ENCODE measurements at regions not wholly inside any gene's neighbourhood (a gene's known extent, or its start where the extent isn't known, plus 50 kb on each side); places are given as distances from the start of the nearest gene placed in this dataset.
"Not testable (repeated sequence)": the region's sequence is repeated elsewhere in the genome, so short reads cannot be mapped to it uniquely, and the experiment has no call there.

- DNase-seq (ENCODE audit: low read depth in 2 of 2): no peak
Measured at GRCh38 chr2:156005999-156006712, 326.4 kb downstream of the NR4A2 start.

DNA sequence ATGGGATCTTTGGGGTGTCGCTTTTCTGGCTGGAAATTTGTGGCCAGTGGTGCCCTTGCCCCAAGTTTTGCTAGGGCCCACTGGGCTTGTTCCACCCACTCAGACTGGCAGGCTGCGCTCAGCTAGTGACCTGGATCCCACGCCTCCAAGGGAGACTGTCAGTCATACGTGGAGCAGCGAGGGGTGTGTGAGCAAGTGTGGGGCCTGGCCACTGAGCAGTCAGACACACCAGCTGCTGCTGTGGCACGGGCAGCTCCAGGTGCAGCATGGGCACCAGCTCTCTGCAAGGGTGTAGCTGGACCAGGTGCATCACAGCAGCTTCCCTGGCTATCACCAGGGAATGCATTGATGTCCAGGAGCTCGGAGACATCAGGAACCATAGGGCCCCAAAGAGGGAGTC is 327.0 kb downstream of the NR4A2 start:
- DNase-seq (ENCODE audit: low read depth in 2 of 2): no peak

DNA sequence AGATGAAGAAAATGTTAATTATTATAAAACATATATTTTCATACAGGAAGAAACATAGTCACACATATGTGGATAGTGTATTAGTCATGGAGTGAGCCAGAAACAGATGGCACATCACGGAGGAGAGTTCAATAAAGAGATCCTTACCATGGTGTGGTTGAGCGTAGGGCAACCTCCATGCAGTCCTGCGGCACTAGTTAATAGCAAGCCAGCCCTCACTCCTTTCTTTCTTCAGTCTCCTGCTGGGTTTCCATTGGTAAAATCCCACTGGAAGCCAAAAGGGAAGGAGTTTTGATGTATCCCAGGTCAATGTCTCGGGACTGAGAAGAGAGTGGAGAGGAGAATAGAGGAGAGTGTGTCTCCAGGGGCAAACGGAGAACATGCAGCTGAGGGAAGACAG is 328.1 kb downstream of the NR4A2 start:
- no peak for DNase-seq (ENCODE audit: low read depth in 2 of 2)

DNA sequence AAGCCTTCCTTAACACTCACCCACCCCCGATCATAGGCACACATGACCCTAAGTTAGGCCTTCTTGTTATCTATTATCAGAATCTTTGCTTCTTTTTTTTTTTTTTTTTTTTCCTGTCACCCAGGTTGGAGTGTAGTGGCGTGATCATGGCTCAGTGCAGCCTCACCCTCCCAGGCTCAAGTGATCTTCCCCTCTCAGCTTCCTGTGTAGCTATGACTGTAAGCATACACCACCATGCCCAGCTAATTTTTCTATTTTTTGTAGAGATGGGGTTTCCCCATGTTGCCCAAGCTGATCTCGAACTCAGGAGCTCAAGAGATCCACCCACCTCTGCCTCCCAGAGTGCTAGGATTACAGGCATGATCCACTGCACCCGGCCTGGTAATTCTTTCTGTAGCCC is 328.7 kb downstream of the NR4A2 start:
- DNase-seq (ENCODE audit: low read depth in 2 of 2): no peak

DNA sequence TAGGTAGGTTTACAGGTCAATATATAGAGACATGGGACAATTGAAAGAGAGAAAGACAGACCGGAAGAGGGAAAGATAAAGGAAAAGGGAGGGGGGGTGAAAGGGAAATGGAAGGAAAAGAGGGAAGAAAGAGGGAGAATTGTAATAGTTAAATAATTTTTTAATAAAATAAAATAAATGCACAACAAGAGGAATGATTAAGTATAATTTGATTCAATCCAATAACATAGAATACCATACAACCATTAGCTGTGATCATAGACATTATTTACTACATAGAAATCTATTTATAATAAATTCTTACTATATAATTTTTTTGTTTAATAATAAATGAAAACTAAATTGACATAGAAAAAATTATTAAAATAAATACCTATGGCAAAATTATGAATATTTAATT is 330.7 kb downstream of the NR4A2 start:
- no peak for DNase-seq (ENCODE audit: low read depth in 2 of 2)

DNA sequence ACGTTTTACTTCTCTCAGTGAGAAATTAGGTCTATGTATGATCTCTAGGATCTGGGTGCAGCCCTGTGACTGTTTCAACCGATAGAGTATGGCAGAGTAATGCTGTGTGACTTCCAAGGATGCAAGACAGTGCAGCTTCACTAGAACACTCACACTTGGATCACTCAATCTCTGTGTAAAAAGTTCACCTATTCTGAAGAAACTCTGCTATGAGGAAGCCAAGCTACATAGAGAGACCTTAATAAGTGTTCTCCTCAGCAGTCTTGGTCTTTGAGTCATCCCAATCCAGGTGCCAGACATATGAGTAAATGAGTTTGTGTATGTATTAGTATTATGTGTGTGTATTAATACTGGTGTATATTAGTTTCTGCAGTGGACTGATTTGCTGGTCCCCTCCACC is 335.0 kb downstream of the NR4A2 start:
- no peak for DNase-seq (ENCODE audit: low read depth in 2 of 2)

DNA sequence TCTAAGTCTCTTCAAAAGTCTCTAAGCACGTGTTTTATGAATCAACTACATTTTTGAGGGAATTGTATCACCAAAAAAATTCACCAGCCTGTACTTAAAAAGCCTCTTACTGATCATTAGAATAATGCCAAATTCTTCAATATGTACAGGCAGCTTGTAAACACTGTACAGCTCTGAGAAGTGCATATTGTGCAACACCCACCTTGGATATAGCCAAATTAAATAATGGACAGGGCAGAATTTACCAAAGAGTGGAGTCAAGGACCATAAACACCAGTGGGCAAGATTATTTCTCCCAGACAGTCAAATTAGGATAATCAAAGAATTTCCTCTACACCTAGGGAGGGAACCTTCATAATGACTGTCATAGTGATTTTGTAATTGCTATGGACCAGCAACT is 338.2 kb downstream of the NR4A2 start:
- DNase-seq (ENCODE audit: low read depth in 2 of 2): no peak

- DNase-seq (ENCODE audit: low read depth in 2 of 2): no peak
Measured at GRCh38 chr2:155983845-155984244, 348.7 kb downstream of the NR4A2 start.

GRCh38 chr2:155982135-155982534 is 350.4 kb downstream of the NR4A2 start:
- DNase-seq (ENCODE audit: low read depth in 2 of 2): no peak

DNA sequence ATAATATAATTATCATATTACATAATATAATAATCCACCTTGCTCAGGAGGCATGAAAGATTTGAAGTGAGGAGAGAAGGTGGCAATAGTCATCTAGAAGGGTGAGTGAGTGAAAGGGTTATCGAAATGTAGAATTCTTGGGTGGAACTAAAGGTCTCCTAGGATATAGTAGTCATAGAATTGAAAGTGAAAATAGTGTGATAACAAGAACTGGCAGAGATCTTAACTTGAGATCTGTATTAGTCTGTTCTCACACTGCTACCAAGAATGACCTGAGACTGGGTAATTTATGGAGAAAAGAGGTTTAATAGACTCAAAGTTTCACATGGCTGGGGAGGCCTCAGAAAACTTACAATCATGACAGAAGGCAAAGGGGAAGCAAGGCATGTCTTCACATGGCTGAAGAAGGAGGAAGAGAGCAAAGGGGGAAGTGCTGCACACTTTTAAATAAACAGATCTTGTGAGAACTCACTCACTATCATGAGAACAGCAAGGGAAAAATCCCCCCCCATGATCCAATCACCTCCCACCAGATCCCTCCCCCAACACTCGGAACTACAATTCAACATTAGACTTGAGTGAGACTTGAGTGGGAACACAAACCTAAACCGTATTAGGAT is 351.5 kb downstream of the NR4A2 start:
- no peak for DNase-seq (ENCODE audit: low read depth in 2 of 2)

DNA sequence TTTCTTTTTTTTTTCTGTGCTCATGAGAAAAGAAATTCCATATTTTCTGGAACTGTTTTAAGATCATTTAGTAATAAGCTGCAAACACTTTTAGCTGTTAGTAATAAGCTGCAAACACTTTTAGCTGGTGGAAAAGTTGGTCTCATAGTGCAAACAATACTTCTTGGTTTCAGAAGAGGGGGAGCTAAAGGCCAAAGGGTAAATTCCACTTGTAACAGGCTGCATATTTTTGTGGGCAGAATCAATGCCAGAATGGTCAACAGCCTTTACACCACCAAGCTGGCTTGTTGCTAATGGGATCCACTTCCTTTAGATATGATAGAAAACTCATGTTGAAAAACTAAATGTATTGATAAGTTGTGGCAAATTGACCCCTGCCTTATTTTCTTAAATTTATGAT is 356.8 kb downstream of the NR4A2 start:
- DNase-seq (ENCODE audit: low read depth in 2 of 2): no peak

DNA sequence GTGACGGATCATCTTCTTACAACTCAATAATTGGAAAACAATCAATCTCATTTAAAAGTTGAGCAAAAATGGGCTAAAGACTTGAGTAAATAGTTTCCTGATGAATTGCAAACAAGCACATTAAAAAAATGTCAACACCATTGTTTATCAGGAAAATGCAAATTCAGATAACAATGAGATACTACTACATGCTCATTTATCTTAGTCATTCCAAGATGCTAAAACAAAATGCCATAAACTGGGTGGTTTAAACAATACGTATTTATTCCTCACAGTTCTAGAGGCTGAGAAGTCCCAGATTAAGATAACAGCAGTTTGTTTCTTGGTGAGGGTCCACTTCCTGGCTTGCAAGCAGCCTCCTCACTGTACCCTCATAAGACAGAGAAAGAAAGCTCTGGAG is 359.6 kb downstream of the NR4A2 start:
- DNase-seq (ENCODE audit: low read depth in 2 of 2): no peak

DNA sequence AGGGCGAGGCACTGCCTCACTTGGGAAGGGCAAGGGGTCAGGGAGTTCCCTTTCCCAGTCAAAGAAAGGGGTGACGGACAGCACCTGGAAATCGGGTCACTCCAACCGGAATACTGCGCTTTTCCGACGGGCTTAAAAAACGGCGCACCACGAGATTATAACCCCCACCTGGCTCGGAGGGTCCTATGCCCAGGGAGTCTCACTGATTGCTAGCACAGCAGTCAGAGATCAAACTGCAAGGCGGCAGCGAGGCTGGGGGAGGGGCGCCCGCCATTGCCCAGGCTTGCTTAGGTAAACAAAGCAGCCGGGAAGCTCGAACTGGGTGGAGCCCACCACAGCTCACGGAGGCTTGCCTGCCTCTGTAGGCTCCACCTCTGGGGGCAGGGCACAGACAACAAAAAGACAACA is 366.5 kb downstream of the NR4A2 start:
- not testable (repeated sequence) for DNase-seq (ENCODE audit: low read depth in 2 of 2)

DNA sequence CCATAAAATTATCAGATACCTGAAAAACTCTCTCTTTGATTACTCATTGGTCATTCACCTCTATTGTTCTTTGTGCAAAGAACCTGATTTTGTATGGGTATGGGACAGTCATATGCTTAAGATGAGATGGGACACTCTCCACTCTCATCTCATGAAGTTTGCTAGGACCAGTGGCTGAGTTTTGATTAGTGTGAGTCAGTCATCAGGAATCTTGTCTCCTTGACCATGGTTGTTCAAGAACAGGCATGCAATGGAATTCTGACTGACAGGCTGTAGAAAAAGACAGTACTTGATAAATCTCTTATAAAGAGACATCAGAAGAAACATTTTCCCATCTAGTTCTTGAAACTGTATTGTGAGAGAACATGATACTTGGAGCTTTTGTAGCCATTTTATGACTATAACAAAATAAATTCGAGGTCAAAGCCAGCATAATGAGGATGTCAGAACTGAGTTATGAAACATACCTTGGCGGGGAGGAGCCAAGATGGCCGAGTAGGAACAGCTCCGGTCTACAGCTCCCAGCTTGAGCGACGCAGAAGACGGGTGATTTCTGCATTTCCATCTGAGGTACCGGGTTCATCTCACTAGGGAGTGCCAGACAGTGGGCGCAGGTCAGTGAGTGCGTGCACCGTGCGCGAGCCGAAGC is 367.0 kb downstream of the NR4A2 start:
- DNase-seq (ENCODE audit: low read depth in 2 of 2): no peak

- no peak for DNase-seq (ENCODE audit: low read depth in 2 of 2)
Measured at GRCh38 chr2:155961641-155962040, 370.9 kb downstream of the NR4A2 start.

GRCh38 chr2:155958834-155959233 is 373.7 kb downstream of the NR4A2 start:
- no peak for DNase-seq (ENCODE audit: low read depth in 2 of 2)

- no peak for DNase-seq (ENCODE audit: low read depth in 2 of 2)
Measured at GRCh38 chr2:155947069-155947468, 385.5 kb downstream of the NR4A2 start.

- no peak for DNase-seq (ENCODE audit: low read depth in 2 of 2)
Measured at GRCh38 chr2:155944218-155944617, 388.3 kb downstream of the NR4A2 start.

- DNase-seq (ENCODE audit: low read depth in 2 of 2): no peak
Measured at GRCh38 chr2:155930312-155930711, 402.2 kb downstream of the NR4A2 start.

GRCh38 chr2:155917380-155917779 is 415.1 kb downstream of the NR4A2 start:
- DNase-seq (ENCODE audit: low read depth in 2 of 2): no peak

DNA sequence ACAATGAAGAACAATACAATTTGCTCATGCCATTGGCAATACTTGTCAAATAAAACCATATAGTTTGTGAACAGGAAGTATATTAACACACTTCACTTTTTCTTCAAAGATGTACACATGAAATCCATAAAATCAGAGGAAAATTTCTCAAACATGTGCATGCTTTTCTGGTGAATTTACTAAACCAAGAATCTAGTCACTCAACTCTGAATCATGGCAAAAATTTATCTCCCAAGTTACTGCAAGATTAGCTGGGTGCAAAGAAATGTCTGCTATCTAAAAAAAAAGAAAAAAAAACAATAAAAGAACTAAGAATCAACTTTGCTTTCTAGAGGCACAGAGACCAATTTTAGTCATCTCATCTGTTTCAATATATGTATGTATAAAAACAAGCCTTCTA is 419.2 kb downstream of the NR4A2 start:
- no peak for DNase-seq (ENCODE audit: low read depth in 2 of 2)

DNA sequence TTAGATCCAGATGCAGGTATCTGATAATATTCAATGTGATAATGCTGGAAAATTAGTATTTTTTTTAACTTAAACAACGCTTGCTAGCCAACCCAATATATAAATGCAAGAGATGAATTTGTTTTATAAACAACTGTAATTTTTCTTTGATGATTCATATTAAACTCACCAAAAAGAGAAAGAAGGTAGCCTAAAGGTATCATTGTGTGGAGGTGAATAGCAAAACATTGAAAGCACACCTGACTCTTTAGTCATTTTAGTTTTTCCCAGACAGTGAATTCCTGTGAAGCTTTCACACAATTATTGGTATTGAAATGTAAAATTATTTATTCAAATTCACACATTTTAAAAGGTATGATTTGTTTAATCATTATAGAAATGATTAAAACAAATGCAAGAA is 424.0 kb downstream of the NR4A2 start:
- DNase-seq (ENCODE audit: low read depth in 2 of 2): no peak

GRCh38 chr2:155907211-155907610 is 425.3 kb downstream of the NR4A2 start:
- DNase-seq (ENCODE audit: low read depth in 2 of 2): no peak

Data from stimulated activated CD4-positive, alpha-beta T cell treated with anti-CD3 and anti-CD28 coated beads, Interleukin-15, amount 100 ng/mL, for 48 hours (primary cell).